ELF-1 (cell line): ENCODE measurements at regions not wholly inside any gene's neighbourhood (a gene's known extent, or its start where the extent isn't known, plus 50 kb on each side); places are given as distances from the start of the nearest gene placed in this dataset.
A peak's percentile ranks its signal among the peaks of the same experiment; 100 is the strongest.

Experiments
- DNase-seq: peaks from one replicate; pipeline ENCODE4 v3.0.0-alpha.2; 2016; ENCODE audit warnings: low read depth, low spot score

DNA sequence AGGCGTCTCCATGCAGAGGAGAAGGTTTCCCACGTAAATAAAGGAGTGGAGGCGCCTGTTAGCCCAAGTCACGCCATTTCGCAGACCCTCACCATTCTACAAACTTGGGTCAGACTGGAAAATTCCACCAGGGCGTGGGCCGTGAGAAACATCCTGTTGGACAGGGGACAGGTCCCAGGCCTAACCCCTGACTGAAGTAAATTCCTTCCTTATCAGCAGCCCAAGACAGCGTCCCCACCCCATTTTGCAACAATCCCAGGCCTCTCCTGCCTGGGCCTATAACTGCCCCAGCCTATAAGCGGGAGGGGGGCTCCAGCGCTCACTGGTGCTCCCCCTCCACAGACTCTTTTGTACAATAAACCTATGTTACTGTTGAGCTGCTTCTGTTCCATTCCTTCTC, 57.3 kb upstream of the CBLN2 start:
- peak; percentile 2 for DNase-seq
